HG03280 (cell line): ENCODE measurements at regions not wholly inside any gene's neighbourhood (a gene's known extent, or its start where the extent isn't known, plus 50 kb on each side); places are given as distances from the start of the nearest gene placed in this dataset.

Experiments used
- ATAC-seq: cut with Tn5 transposase; IDR thresholded peaks from one replicate; pipeline ENCODE4 v1.9.1; 2021; ENCODE audit warnings: mild to moderate bottlenecking, moderate library complexity; ENCODE audit not compliant: unreplicated experiment

DNA sequence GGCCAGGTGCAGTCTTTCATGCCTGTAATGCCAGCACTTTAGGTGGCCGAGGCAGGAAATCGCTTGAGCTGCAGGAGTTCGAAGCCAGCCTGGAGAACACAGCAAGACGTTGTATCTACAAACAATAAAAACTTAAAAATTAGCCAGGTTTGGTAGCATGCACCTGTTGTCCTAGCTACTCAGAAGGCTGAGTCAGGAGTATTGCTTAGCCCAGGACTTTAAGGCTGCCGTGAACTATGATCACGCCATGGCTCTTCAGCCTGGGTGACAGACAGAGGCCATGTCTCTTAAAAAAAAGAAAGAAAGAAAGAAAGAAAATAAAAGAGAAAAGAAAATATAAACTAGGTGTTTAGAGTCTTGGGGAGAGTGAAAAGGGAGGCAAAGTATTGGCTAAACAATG, 96.4 kb upstream of the PDE5A start:
- no peak for ATAC-seq

GRCh38 chr4:119722670-119723069, 94.1 kb upstream of the PDE5A start:
- no peak for ATAC-seq

DNA sequence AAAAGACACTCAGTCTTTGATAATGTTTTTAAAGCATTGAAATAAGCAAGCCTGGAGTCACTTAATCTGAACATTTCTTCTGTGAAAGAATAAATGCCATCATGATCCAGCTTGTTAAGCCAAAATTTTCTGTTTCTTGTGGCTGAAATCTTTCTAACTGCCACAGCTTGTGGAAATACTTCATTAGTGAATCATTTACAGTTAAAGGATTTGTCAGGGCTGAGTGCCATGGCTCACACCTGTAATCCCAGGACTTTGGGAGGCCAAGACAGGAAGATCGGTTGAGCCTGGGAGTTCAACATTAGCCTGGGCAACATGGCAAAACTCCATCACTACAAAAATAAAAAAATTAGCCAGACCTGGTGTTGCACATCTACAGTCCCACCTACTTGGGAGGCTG, 93.3 kb upstream of the PDE5A start:
- no peak for ATAC-seq

DNA sequence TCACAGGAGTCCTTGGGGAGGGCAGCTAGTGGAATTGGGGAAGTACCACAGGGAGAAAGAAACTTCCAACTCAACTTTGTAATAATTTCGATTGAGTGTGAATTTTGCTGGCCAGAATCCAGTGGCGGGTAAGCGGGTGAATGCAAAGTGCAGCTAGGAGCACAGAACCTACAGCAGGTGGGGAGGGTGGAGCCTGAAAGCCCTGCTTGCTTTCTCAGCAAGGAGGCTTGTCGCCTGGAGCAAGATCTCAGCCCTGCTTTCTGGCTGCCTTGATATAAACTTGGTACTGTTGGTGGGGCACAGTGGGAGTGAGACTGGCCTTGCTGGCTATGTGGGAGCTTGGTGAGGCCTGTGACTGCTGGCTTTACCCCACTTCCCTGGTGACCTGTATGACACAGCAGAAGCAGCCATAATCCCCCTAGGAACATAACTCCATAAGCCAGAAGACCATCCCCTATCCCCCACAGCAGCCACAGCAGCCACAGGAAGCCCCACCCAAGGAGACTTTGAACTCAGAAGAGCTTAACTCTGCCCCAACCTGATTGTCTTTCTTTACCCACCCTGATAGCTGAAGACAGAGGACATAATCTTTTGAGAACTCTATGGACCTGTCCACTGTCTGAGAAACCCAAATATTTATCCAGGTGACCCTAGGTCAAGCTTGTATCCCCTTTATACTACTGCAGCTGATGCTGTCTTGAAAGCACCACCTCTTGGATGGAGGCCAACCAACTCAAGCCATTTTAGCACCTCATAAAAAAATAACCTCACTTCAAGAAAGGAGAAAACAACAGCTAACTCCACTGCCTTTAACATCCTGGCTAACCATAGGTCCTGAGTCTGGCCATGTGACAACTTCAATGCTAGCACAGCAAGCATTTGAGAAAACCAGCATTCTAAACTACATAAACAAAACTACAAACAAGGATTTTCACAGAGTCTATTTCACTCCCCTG, 87.2 kb upstream of the PDE5A start:
- ATAC-seq: no peak

DNA sequence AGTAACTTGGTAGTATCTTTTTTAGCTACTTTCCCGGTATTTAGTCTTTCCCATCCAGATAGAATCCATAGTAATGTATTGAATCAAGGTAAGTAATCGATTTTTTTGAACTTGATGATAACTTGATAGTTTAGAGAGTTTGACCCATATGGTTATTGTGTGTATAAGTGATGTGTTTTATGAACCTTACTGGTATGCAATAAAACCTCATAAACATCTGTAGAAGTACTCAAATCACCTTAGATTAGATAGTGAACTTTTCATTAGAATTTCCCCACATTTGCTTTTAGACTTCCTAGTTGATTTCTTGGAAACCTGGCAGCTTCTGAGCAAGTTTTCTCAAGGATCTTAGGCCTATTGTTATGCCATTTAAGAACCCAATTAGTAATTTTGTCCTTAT, 80.8 kb upstream of the PDE5A start:
- no peak for ATAC-seq

DNA sequence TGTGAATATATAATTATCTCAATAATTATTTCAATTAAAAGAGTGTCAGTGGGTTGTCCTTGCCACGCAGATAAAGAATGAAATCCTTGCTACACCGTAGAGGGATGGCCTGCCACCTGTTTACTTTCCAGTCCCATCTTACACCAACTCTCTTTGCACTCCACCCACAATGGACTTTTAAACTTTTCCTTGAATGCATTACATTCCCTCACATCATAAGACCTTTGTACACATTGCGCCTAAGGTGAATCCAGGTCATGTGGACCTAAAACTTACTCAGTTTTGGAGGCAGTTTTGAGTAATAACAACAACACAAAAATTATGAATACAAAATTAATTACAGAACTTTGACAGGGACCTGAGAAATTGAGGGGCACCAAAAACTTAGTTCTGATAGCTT, 78.7 kb upstream of the PDE5A start:
- no peak for ATAC-seq

GRCh38 chr4:119706804-119707203, 78.2 kb upstream of the PDE5A start:
- ATAC-seq: no peak

- ATAC-seq: peak; percentile 57
These were observed 69.3 kb upstream of the PDE5A start for GRCh38 chr4:119697887-119698393.

GRCh38 chr4:119696963-119697362, 68.4 kb upstream of the PDE5A start:
- ATAC-seq: no peak

GRCh38 chr4:119695216-119695615, 66.6 kb upstream of the PDE5A start:
- ATAC-seq: no peak

GRCh38 chr4:119693126-119693525, 64.5 kb upstream of the PDE5A start:
- ATAC-seq: no peak

- no peak for ATAC-seq
These were observed 63.4 kb upstream of the PDE5A start for GRCh38 chr4:119692001-119692400.

DNA sequence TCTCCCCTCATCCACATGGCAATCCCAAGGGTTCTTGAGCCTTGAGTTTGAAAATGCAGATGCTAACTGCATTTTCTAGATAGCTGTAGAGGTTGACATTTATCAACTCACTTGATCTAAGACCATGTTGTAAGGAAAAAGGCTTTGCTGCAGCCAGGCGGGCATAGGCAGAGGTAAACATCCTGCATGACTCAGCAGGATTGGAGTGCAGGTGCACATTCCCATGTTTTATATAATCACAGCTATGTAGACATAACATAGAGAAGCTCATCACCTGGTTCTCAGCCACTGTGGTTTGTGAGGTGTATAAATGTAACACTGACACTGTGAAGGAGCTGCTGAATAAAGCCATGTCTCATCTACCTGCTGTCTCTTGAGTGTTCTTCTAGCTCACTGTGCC, 62.3 kb upstream of the PDE5A start:
- ATAC-seq: no peak

GRCh38 chr4:119688446-119688845, 59.8 kb upstream of the PDE5A start:
- no peak for ATAC-seq

DNA sequence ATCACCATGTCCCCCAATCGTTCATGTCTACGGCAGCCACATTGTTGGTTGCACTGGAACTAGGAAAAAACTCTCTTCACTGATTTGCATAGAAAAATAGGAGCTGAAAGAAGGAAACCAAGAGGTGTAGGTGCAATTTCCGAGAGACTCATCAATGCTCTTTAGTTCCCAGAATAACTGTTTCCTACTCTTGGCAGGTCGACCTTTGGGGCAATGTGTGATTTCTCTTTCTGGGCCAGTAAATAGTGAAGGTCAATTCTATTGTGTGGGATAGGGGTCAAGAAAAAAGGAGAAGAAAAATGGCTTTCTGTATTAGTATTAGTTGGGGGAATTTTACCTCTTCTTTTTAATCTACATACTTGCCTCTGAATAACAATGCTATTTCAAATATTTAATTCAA, 55.9 kb upstream of the PDE5A start:
- no peak for ATAC-seq

GRCh38 chr4:119683518-119683917, 54.9 kb upstream of the PDE5A start:
- ATAC-seq: no peak

DNA sequence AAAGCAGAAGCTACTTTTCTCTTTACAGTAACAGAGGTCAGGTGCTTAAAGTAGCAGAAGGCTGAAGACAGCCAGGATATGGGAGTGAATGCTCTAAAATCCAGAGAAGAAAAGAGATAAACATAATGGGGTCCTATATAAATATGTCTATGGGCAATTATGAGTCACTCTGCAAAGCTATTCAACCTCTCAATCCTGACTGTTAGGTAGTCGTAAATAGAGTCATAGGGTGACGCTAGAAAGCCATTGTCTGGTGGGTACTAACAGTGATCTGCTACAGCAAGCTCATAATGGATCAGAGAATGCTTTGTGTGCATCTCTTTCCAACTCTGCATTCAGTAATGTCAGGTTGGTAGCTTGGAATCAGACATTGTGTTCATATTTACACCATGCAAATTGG, 53.5 kb upstream of the PDE5A start:
- no peak for ATAC-seq

DNA sequence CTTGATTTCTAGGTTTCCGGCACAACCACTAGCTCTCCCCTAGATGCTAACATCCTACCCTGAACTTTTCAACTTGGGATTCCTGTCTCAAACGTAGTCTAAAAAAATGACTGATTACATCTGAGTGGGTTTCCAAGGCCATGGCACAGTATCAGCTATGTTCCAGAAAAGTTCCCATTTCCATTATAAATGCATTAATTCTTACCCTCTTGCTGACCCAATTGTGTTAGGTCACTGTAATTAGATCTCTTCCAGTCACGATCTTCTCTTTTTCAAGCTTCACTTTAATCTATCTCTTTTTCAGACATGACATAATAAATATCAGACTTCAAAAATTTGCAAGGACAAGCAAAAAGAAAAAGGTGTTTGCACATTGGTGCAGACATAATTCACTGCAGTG, 50.6 kb upstream of the PDE5A start:
- no peak for ATAC-seq

- ATAC-seq: no peak
These were observed 50.2 kb upstream of the PDE5A start for GRCh38 chr4:119678761-119679160.
